HUES64 (cell line): ENCODE measurements at regions not wholly inside any gene's neighbourhood (a gene's known extent, or its start where the extent isn't known, plus 50 kb on each side); places are given as distances from the start of the nearest gene placed in this dataset.

Experiments used
- H3K27ac ChIP-seq: 2 replicates; pipeline ENCODE4 v1.7.0; 2013; ENCODE audit warnings: low read depth, low read length, inconsistent platforms
- H3K27me3 ChIP-seq: 2 replicates; pipeline ENCODE4 v1.6.1; 2013; ENCODE audit warnings: mild to moderate bottlenecking, low read length; ENCODE audit not compliant: insufficient read depth
- H3K36me3 ChIP-seq: 2 replicates; pipeline ENCODE4 v1.6.1; 2013; ENCODE audit warnings: mild to moderate bottlenecking, low read length; ENCODE audit not compliant: insufficient read depth
- H3K4me1 ChIP-seq: 2 replicates; pipeline ENCODE4 v1.6.1; 2013; ENCODE audit warnings: mild to moderate bottlenecking, low read length, moderate library complexity; ENCODE audit not compliant: insufficient read depth
- H3K4me3 ChIP-seq: 2 replicates; pipeline ENCODE4 v1.5.1; 2013; ENCODE audit warnings: mild to moderate bottlenecking, low read length, moderate library complexity
- H3K9ac ChIP-seq: 2 replicates; pipeline ENCODE4 v1.6.1; 2013; ENCODE audit warnings: mild to moderate bottlenecking, low read depth, low read length
- H3K9me3 ChIP-seq: 2 replicates; pipeline ENCODE4 v1.6.1; 2013; ENCODE audit warnings: low read depth, low read length; ENCODE audit not compliant: insufficient read depth
- WGBS: fragments of 150-250, 120-280 bp; methylation state at CpG from one replicate; pipeline ENCODE4 v1.1.7; 2013; ENCODE audit warnings: missing lambda C conversion rate; 5-methylcytosine and 5-hydroxymethylcytosine counted together

- Histone ChIP-seq H3K27me3 (no peaks in the 10 kb centered on the region), H3K27ac (no peak overlapping the region), H3K9ac (no peak overlapping the region), H3K36me3 (no peaks in the 10 kb centered on the region), H3K4me3 (no peak overlapping the region), H3K4me1 (no peaks in the 10 kb centered on the region), H3K9me3 (no peaks in the 10 kb centered on the region)
- WGBS: 96% methylated on average over 5 of the region's 5 CpGs
Measured at GRCh38 chr7:94080551-94080950, 76.4 kb upstream of the BET1 start.

GRCh38 chr7:94082126-94082525 is 78.0 kb upstream of the BET1 start:
- Histone ChIP-seq H3K27me3 (no peaks in the 10 kb centered on the region), H3K4me1 (no peaks in the 10 kb centered on the region), H3K27ac (no peak overlapping the region), H3K9ac (no peak overlapping the region), H3K9me3 (no peaks in the 10 kb centered on the region), H3K36me3 (no peaks in the 10 kb centered on the region), H3K4me3 (no peak overlapping the region)

GRCh38 chr7:94087664-94088352 is 83.7 kb upstream of the BET1 start:
- no peaks in the 10 kb centered on the region for H3K9me3 ChIP-seq
- H3K27ac ChIP-seq: no peak overlapping the region
- no peaks in the 10 kb centered on the region for H3K36me3 ChIP-seq
- H3K9ac ChIP-seq: no peak overlapping the region
- WGBS: 19% methylated on average over 5 of the region's 6 CpGs
- H3K4me3 ChIP-seq: no peak overlapping the region
- no peaks in the 10 kb centered on the region for H3K27me3 ChIP-seq
- peaks cover 17% of the 10 kb centered on the region for H3K4me1 ChIP-seq

- H3K27ac ChIP-seq: no peak overlapping the region
- H3K9me3 ChIP-seq: no peaks in the 10 kb centered on the region
- peaks cover 17% of the 10 kb centered on the region for H3K4me1 ChIP-seq
- no peaks in the 10 kb centered on the region for H3K36me3 ChIP-seq
- H3K4me3 ChIP-seq: no peak overlapping the region
- H3K9ac ChIP-seq: no peak overlapping the region
- no peaks in the 10 kb centered on the region for H3K27me3 ChIP-seq
Measured at GRCh38 chr7:94088560-94088959, 84.4 kb upstream of the BET1 start.

GRCh38 chr7:94089806-94090205 is 85.7 kb upstream of the BET1 start:
- Histone ChIP-seq H3K27ac (no peak overlapping the region), H3K9ac (no peak overlapping the region), H3K36me3 (no peaks in the 10 kb centered on the region), H3K27me3 (no peaks in the 10 kb centered on the region), H3K4me1 (peaks cover 17% of the 10 kb centered on the region), H3K4me3 (no peak overlapping the region), H3K9me3 (no peaks in the 10 kb centered on the region)
- 91% methylated on average over 4 of the region's 4 CpGs for WGBS

GRCh38 chr7:94092980-94093379 is 88.8 kb upstream of the BET1 start:
- Histone ChIP-seq H3K27ac (no peak overlapping the region), H3K4me1 (peaks cover 11% of the 10 kb centered on the region), H3K9me3 (no peaks in the 10 kb centered on the region), H3K36me3 (no peaks in the 10 kb centered on the region), H3K27me3 (no peaks in the 10 kb centered on the region), H3K4me3 (no peak overlapping the region), H3K9ac (no peak overlapping the region)
- WGBS: 71% methylated on average over 1 of the region's 1 CpG

GRCh38 chr7:94094298-94094697 is 90.1 kb upstream of the BET1 start:
- H3K9ac ChIP-seq: no peak overlapping the region
- H3K36me3 ChIP-seq: no peaks in the 10 kb centered on the region
- no peak overlapping the region for H3K27ac ChIP-seq
- H3K4me3 ChIP-seq: no peak overlapping the region
- H3K27me3 ChIP-seq: no peaks in the 10 kb centered on the region
- no peaks in the 10 kb centered on the region for H3K4me1 ChIP-seq
- no peaks in the 10 kb centered on the region for H3K9me3 ChIP-seq
- WGBS: 95% methylated on average over 1 of the region's 1 CpG

GRCh38 chr7:94095316-94096009 is 91.3 kb upstream of the BET1 start:
- no peak overlapping the region for H3K4me3 ChIP-seq
- no peaks in the 10 kb centered on the region for H3K4me1 ChIP-seq
- no peaks in the 10 kb centered on the region for H3K27me3 ChIP-seq
- H3K36me3 ChIP-seq: no peaks in the 10 kb centered on the region
- WGBS: 96% methylated on average over 5 of the region's 5 CpGs
- H3K9ac ChIP-seq: no peak overlapping the region
- no peak overlapping the region for H3K27ac ChIP-seq
- H3K9me3 ChIP-seq: peaks cover 7% of the 10 kb centered on the region

- Histone ChIP-seq H3K36me3 (no peaks in the 10 kb centered on the region), H3K27ac (no peak overlapping the region), H3K27me3 (no peaks in the 10 kb centered on the region), H3K4me3 (no peak overlapping the region), H3K4me1 (no peaks in the 10 kb centered on the region), H3K9ac (no peak overlapping the region), H3K9me3 (peaks cover 13% of the 10 kb centered on the region)
- WGBS: 96% methylated on average over 1 of the region's 1 CpG
Measured at GRCh38 chr7:94099679-94100078, 95.5 kb upstream of the BET1 start.

- H3K36me3 ChIP-seq: no peaks in the 10 kb centered on the region
- WGBS: 96% methylated on average over 27 of the region's 27 CpGs
Measured at GRCh38 chr7:94100723-94101345, 96.7 kb upstream of the BET1 start.

GRCh38 chr7:94104301-94104700 is 100.1 kb upstream of the BET1 start:
- H3K4me1 ChIP-seq: no peaks in the 10 kb centered on the region
- no peaks in the 10 kb centered on the region for H3K27me3 ChIP-seq
- H3K9me3 ChIP-seq: peaks cover 13% of the 10 kb centered on the region
- WGBS: no CpG with 5 or more reads among the region's 1 CpG
- no peak overlapping the region for H3K9ac ChIP-seq
- H3K36me3 ChIP-seq: no peaks in the 10 kb centered on the region
- no peak overlapping the region for H3K4me3 ChIP-seq
- no peak overlapping the region for H3K27ac ChIP-seq

More at GRCh38 chr7:94100723-94101345, 96.7 kb upstream of the BET1 start:
- Histone ChIP-seq H3K9ac (no peak overlapping the region), H3K9me3 (peaks cover 13% of the 10 kb centered on the region), H3K27ac (no peak overlapping the region), H3K4me3 (no peak overlapping the region), H3K4me1 (no peaks in the 10 kb centered on the region), H3K27me3 (no peaks in the 10 kb centered on the region)
